Astrocyte of the hippocampus (primary cell): ENCODE measurements at regions not wholly inside any gene's neighbourhood (a gene's known extent, or its start where the extent isn't known, plus 50 kb on each side); places are given as distances from the start of the nearest gene placed in this dataset.
A peak's percentile ranks its signal among the peaks of the same experiment; 100 is the strongest.
"Not testable (repeated sequence)": the region's sequence is repeated elsewhere in the genome, so short reads cannot be mapped to it uniquely, and the experiment has no call there.

ENCODE experiments used
- DNase-seq: peaks from one replicate; pipeline ENCODE4 v3.0.0; 2011; ENCODE audit warnings: low read depth, low spot score

- DNase-seq, result no peak
These were observed 215.6 kb downstream of the DHX15 start for GRCh38 chr4:24368801-24369200.

GRCh38 chr4:24364852-24365251 is 219.5 kb downstream of the DHX15 start:
- no peak for DNase-seq

- no peak for DNase-seq
These were observed 220.1 kb downstream of the DHX15 start for GRCh38 chr4:24364249-24364648.

- peak; percentile 12 for DNase-seq
These were observed 220.6 kb downstream of the DHX15 start for GRCh38 chr4:24363751-24364150.

- no peak for DNase-seq
These were observed 232.2 kb downstream of the DHX15 start for GRCh38 chr4:24352112-24352511.

GRCh38 chr4:24349168-24349996 is 235.0 kb downstream of the DHX15 start:
- not testable (repeated sequence) for DNase-seq

- DNase-seq, result no peak
These were observed 245.1 kb downstream of the DHX15 start for GRCh38 chr4:24339260-24339659.

GRCh38 chr4:24337451-24338190 is 246.7 kb downstream of the DHX15 start:
- DNase-seq, result no peak

- no peak for DNase-seq
These were observed 248.7 kb downstream of the DHX15 start for GRCh38 chr4:24335616-24336015.

- no peak for DNase-seq
These were observed 249.4 kb downstream of the DHX15 start for GRCh38 chr4:24334906-24335305.

GRCh38 chr4:24330573-24330972 is 253.8 kb downstream of the DHX15 start:
- no peak for DNase-seq

- peak; percentile 59 for DNase-seq
These were observed 254.2 kb downstream of the DHX15 start for GRCh38 chr4:24330172-24330571.

GRCh38 chr4:24328711-24329110 is 255.6 kb downstream of the DHX15 start:
- peak; percentile 81 for DNase-seq

GRCh38 chr4:24328310-24328709 is 256.0 kb downstream of the DHX15 start:
- DNase-seq, result no peak

- no peak for DNase-seq
These were observed 261.4 kb downstream of the DHX15 start for GRCh38 chr4:24322995-24323394.

- peak; percentile 62 for DNase-seq
These were observed 261.8 kb downstream of the DHX15 start for GRCh38 chr4:24322511-24322910.

GRCh38 chr4:24321616-24322015 is 262.7 kb downstream of the DHX15 start:
- DNase-seq, result peak; percentile 20

GRCh38 chr4:24321131-24321530 is 263.2 kb downstream of the DHX15 start:
- peak; percentile 68 for DNase-seq

- no peak for DNase-seq
These were observed 265.0 kb downstream of the DHX15 start for GRCh38 chr4:24319387-24319786.

- DNase-seq, result no peak
These were observed 269.3 kb downstream of the DHX15 start for GRCh38 chr4:24315056-24315455.

GRCh38 chr4:24312261-24312913 is 272.0 kb downstream of the DHX15 start:
- DNase-seq, result no peak

GRCh38 chr4:24303926-24304325 is 280.4 kb downstream of the DHX15 start:
- no peak for DNase-seq
